ENCODE measurements at regions not wholly inside any gene's neighbourhood (a gene's known extent, or its start where the extent isn't known, plus 50 kb on each side); places are given as distances from the start of the nearest gene placed in this dataset.

DNA sequence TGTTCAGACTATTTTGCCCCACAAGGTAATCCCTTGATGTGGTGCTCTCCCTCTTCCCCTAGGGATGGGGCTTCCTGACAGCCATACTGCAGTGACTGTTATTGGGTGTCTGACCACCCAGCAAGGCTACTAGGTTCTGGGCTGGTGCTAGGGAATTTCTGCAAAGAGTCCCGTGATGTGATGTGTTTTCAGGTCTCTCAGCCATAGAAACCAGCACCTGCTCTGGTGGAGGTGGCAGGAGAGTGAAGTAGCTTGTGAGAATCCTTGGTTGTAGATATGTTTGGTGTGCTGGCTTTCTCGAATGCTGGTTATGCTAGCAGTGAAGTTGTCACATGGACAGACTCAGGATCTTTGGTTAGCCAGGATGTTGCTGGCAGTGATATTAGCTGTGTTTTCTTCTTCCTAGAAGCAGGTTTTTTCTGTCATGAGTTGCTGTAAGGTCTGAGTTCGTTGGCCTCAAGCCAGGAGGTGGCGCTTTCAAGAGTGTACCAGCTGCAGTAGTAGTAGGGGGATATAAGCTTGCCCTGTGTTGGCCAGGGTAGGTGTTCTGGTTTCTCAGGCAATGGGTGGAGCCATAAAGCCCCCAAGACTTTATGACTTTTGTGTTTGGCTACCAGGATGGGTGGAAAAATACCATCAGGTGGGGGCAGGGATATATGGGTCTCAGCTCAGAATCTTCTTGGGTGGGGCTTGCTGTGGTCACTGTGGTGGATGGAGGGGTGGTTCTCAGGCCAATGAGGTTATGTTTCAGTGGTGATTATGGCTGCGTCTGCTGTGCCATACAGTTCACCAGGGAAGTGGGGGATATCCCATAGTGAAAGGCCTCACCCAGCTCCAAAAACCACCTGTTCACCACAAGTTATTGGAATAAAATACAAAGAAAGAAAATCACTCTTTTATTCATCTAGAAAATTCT lies 1112.3 kb downstream of the KCNT2 start:
- no peak for DNase-seq

DNA sequence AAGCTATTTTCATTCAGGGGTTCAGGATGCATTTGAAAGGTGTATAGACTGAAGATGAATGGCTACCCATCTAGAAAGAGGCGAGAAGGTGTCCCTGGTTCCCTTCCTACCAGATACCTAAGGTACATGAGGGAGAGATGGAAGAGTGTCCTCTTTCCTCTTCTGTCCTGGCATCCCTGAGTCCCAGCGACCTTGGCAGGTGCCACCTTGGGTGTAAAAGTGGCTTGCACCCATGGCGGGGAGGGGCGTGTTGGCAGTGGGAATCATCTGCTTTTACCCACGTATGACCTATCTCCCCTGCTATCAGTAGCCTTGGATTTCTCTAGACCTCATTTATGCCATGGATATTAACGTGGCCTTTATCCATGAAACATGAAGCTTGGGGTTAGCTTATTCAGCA lies 1126.1 kb downstream of the KCNT2 start:
- no peak for DNase-seq

DNA sequence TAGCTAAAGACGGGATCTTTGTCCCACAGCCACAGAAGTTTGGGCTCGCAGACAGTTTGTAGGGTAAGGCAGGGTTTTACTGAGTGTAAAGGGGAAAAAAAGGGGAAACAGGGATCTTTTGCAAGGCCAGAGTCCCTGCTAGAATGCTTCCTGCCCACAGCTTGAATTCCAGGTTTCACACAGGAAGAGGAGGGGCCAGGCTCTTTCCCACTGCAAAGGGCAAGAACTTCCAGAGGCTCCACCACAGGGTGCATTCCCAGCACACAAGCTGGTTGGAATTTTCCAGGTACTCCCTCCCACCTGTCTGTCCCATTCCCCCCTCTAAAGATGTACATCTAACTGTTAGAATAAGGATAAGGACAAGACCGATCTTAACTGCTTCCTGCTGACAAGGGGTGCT lies 1126.9 kb downstream of the KCNT2 start:
- no peak for DNase-seq

DNA sequence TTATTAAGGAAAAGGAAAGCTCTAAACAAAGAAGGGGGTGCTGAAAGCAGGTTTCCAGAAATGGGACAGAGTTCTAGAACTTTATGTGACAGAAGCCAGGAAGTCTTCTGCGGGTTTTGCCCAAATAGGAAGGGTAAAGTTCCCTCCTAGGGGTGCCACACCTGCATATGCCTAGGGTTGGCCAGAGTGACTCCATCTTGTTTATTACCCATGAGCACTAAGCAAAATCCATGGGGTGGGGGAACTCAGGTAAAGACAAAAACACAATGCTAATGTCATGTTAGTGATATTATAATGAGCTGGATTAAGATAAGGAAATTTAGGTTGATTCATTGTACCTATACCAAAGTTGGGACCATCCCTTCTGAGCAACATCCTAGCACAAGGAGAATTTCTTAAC lies 1132.7 kb downstream of the KCNT2 start:
- DNase-seq: no peak

DNA sequence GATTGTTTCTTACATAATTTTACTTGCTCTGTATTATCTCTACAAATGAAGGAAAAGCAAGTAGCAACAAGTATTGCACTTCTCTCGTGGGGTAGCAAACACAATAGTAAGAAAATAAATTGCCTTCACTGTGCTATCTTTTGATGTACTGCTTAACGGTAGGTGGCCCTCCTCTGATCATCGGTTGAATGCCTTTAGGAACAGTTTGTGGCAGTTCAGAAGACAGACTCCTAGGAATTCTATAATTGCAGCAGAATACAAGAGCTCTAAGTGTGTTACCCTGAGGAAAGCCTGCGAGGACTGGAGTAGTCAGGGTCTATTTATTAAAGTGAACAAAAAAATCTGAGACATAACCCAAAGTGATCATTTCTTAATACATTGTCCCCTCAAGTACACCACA lies 1135.9 kb downstream of the KCNT2 start:
- no peak for DNase-seq

DNA sequence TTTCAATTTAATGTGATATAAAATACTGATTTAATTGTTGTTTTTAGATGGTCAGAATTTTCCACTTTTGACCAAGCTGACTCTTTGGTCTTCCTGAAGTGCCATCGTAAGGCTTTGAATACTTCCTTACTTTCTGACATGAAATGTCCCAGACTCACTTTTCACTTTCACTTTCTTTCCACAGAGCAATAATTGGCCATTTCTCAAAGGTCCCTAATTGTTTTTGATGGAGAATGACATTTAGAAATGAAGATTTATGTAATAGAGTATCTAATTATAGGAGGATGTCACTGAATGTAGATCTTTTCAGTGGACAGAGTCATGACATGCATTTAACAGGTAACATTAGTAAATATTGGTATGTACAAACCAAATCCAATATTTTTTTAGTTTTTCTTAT lies 1141.6 kb downstream of the KCNT2 start:
- DNase-seq: no peak

DNA sequence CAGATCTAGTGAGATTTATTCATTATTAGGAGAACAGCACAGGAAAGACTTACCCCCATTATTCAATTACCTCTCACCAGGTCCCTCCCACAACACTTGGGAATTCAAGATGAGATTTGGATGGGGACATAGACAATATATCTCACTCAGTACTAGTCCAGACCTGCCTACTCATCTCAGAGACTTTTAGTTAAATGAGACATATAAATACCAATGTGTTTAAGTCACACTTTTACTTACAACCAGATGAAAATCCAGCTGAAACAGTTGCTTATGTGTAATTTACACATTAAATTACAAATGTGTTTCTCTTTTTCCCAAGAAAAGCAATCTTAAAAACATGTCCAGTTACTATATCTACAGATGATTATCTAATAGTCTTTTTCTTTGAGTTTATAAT lies 1145.6 kb downstream of the KCNT2 start:
- no peak for DNase-seq

DNA sequence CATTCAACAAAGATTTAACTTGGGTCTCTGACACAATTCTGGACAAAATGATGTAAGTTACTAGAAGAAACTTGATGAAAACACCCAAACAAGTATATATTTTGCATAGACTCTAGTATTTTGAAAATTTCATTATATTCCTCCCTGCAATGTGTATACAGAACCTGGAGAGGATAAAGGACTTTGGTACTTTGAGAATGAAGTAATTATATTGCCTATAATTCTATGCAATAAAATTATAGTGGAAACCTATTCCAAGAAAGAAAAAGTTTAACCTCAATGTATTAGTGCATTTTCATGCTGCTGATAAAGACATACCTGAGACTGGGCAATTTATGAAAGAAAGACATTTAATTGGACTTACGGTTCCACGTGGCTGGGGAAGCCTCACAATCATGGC lies 1146.1 kb downstream of the KCNT2 start:
- no peak for DNase-seq

DNA sequence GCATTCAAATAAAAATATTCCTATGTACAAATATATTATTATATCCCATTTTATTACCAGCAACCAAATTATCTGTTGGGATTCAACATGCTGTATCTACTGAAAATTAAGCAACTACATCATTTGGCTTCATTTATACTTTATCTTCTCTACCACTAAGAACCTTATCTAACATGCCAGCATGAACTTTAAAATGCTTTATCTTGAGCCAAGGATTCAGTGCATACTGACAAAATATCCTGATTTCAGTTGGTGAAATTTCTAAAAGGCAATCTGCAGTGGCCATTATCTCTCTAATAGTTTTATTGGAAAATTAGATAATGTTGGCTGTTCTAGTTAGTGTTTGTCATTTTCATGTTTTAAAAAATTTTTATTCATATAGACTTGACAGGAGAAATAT lies 1149.9 kb downstream of the KCNT2 start:
- DNase-seq: no peak

DNA sequence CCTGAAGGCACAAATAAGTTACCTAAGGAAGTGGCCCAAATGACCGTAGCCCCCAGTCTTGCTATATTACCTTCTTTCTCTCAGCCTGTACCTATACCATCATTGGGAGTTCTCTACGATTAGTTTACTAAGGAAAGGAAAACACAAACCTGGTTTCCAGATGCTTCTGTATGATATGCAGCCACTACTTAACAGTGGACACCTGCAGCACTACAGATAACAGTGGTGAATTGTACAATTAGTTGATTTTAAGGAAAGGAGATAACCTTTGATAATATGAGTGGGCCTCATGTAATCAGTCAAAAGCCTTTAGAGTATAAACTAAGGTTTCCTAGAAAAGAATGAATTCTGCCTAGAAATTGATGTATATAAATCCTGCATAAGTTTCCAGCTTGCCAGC lies 1157.4 kb downstream of the KCNT2 start:
- no peak for DNase-seq

DNA sequence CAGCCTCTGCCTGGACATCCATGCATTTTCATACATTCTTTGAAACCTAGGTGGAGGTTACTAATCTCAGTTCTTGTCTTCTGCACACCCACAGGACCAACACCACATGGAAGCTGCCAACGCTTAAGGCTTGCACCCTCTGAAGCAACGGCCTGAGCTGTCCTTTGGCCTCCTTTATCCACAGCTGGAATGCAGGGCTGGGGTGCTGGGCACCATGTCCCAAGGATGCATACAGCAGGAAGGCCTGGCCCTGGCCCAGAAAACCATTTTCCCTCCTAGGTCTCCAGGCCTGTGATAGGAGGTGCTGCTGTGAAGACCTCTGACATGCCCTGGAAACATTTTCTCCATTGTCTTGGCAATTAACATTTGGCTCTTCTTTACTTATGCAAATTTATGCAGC lies 1168.6 kb downstream of the KCNT2 start:
- DNase-seq: no peak

DNA sequence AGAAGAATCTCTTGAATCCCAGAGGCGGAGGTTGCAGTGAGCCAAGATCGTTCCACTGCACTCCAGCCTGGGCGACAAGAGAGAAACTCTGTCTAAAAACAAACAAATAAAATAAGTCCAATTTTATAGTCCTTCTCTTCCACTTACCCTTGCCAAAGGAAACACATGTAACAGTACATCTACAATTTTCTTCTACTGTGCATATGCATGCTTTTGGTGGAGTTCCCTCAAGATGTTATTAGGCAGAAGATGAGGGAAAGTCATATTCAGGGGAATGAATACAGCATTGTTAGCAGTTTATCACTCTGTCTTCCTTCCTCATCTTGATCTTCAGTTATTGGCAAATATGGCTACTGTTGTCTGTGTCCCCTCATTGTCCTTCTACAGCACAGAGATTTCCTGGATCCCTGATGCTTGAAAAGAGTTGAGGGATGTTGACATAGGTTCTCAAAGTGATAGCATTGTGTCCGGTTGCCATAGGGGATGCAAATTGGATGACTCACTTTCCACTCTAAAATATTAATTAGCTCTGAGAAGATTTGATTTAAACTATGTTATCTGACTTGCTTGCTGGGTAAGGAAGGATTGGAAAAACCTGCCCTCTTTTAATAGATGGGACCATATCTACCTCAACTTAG lies 1173.6 kb downstream of the KCNT2 start:
- DNase-seq: no peak

DNA sequence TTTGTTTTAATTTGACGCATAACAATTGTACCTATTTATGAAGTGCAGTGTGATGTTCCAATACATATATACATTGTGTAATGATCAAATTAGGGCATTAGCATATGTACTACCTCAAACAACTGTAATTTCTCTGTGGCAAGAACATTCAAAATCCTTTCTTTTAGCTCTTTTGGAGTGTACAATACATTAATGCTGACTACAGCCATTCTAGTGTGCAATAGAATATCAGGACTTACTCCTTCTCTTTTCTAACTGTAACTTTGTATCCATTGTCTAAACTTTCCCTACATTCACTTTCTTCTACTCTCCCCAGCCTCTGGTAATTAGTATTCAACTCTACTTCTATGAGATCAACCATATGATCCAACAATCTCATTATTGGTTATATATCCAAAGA lies 1177.4 kb downstream of the KCNT2 start:
- DNase-seq: no peak

DNA sequence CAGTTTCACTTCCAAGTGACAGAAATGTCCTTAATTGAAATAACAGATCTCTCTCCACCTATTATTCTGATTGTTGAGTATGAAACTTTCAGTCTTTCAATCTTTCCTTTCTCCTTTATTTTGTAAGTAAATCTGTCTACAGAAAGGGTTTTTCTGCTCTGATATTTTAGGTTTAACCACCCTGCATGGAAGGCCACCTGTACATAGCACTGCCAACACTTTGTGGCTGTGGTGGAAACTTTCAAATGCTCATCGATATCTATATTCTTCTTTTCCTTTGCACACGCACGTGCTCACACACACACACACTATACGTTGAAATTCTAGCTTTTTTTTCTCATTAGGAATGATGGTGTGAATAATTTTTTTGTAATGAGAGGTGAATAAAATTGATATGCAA lies 1179.3 kb downstream of the KCNT2 start:
- no peak for DNase-seq

DNA sequence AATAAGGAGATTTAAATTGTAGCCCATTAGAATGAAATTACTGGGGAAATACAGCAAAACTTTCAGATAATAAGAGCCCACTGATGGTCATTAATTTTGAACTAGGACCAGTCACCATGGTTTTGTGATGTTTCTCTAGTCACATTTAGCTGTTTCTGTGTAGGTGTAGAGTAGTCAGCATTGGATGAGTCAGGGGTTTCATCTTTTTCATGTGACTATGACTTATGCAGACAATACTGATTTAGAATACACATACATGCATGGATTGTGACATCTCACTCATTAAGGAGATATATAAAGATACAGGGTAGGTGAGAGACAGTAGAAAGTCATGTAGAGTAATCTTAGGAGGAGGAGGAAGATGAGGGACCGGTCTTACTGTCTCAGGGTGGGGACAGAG lies 1192.7 kb downstream of the KCNT2 start:
- DNase-seq: no peak

DNA sequence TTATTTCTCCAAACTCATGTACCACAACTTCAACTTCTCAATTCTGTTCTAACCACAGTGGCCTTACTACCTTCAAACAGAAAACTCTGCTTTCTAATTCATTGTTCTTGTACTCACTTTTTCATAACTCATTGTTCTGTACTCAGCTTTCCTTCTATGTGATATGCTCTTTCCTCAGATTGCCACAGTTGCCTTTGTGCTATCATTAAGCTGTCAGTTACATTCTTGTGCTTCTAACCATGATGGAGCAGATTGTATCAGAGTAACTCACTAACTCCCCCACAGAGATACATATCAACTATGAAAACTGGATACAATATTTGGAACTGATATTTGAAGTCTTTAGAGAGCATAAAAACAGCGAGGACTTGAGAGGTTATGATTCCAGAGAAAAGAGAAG lies 1213.7 kb downstream of the KCNT2 start:
- no peak for DNase-seq

DNA sequence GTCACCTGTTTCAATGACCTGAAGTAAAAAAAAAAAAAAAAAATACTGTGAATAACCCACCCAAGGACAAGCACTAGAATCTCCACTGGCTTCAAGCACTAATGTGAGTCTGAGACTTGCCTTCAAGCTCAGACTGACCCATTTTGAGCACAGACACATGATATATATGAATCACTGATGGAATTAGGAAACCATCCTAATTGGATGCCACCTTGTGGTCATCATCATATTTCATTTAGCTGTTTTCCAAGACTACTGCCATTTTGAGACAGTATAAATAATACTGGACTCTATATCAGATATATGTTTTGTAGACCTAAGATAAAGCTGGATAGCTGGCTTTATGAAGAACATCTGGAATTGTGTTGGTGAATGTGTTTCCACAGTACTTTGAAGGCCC lies 1232.0 kb downstream of the KCNT2 start:
- DNase-seq: no peak

DNA sequence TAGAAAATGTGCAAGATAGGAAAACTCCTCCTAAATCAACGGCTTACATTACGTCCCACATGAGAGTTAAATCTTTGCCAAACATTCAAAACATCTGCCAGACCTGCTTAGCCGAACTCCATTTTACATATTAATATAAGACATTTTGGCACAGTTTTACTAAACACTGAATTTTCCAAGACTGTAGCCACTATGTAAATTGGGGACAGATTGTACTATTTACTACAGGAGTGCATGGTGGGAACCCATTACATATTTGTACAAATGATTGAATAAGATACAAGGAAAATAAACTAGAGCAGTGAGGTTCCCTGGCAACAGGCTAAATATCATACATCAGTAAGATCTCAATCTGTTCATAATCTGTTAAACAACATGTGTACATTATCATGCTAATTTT lies 1234.4 kb downstream of the KCNT2 start:
- DNase-seq: no peak

DNA sequence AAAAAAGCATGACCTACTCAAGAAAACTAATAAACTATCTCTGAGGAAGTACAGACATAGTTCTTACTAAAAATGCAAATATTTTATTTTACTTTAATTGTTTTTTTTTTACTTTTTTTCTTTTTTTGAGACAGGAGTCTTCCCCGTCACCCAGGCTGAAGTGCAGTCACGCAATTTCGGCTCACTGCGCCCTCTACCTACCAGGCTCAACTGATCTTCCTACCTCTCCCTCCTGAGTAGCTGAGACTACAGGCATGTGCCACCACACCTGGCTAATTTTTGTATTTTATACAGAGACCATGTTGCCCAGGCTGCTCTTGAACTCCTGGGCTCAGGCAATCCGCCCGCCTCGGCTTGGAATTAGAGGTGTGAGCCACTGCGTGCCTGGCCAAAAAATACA lies 1263.1 kb downstream of the KCNT2 start:
- no peak for DNase-seq

DNA sequence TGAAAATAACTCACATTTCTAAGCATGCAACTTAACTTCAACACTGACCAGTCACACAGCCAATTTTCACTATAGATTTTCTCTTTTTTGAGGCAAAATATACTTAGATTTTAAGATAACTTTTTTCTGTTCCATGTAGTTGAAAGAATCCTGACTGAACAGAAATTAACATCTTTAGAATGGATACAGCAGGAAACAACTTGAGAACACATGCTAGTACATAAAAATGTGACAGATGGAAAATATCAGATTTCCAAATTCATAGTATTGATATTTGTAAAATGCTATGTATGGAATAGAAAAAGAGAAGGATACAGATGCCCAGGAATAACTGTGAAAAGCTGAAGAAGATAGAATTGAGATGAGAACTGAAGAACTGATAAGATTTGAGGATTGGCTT lies 1270.6 kb downstream of the KCNT2 start:
- no peak for DNase-seq

DNA sequence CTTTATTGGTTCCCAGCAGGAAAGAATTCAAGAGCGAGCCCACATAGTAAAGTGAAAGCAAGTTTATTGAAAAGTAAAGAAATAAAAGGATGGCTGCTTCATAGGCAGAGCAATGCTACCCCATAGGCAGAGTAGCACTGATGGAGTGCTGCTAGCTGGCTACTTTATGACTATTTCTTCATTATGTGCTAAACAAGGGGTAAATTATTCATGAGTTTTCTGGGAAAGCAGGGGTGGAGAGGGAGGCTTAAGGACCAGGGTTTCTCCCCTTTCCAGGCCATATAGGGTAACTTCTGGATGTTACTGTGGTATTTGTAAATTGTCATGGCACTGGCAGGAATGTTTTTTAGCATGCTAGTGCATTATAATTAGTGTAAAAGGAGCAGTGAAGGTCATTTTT lies 1271.4 kb downstream of the KCNT2 start:
- DNase-seq: no peak

DNA sequence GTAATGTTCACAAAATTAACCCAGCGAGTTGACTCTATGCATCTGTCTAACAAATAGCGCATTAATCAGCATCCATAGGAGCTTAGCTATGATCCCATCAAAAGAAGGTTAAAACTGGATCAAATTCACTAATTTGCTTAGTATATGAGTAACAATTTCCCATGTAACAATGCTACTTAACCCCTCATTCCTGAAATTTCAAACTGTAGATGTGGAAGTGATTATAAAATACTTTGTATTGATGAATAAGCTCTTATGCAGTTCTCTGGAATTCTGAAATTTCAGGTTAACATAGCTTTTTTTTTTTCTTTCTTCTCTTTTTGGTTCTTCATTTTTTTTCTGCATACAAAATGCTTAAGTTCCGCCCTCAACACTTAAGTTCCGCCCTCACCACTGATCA lies 1272.7 kb downstream of the KCNT2 start:
- no peak for DNase-seq

DNA sequence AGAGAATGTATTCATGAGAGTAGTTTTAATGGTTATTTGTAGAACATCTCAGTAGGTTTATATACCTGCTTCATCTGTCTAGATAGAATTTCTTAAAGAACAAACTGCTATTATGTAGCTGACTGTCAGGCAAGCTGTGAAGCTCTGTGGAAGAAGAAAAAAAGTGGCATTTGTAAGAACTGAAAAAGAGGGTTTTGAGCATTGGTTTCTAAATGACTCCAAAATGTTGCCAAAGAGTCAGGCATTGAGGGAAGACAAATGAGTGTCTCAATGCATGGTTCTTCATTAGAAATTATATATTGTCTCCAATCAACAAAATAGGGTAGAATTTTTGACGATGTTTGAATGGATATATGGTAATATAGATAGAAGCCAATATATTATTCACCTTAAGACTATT lies 1276.1 kb downstream of the KCNT2 start:
- no peak for DNase-seq

DNA sequence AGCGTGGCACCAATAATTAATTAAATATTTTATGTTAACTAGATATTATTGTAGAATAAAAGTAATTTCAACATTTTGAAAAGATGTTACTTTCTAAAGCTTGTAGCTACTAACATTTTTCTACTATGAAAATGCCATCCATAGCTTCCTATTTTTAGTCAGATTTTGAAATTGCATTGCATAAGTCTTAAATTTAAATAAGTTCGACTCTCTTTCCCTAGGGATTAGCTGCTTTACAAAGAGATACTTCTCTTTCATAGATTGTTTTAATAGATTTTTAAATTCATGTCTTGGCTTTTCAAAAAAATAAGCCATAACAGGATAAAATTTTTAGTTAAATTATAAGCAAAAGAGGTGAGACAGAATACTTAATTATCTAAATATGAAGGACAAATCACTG lies 1279.6 kb downstream of the KCNT2 start:
- DNase-seq: no peak

DNA sequence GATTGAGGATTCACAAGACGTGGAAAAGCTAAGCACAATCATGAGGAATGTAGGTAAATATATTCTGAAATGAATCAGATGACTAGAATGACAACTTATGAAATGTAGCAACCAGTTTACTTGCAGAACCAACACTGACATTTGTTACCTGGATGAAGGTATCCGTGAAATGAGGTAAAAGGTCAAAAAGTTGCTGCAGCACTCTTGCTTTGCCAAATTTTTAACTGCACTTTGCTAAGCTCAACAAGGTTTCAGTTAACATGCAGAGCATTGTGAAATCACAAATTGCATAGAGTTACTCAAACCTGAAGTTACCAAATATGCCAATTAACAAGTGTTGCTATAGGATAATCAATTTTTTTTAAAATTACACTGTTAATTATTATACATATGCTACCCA lies 1280.1 kb downstream of the KCNT2 start:
- DNase-seq: no peak

All from femur (tissue), 1 donor.